Keratinocyte (primary cell): ENCODE measurements at regions not wholly inside any gene's neighbourhood (a gene's known extent, or its start where the extent isn't known, plus 50 kb on each side); places are given as distances from the start of the nearest gene placed in this dataset.
"Not testable (repeated sequence)": the region's sequence is repeated elsewhere in the genome, so short reads cannot be mapped to it uniquely, and the experiment has no call there.

Experiments
- DNase-seq: peaks from one replicate; pipeline ENCODE4 v3.0.0-alpha.2; 2011; ENCODE audit warnings: low read depth, missing footprints, low spot score
- FAIRE-seq: peaks from 2 replicates; lab custom pipeline; 2011; peaks lifted over from hg19 to GRCh38; lab: Jason Lieb, UNC
- H2AFZ ChIP-seq: 2 replicates; pipeline ENCODE4 v1.6.0; 2012; ENCODE audit warnings: low read length, control low read depth, inconsistent platforms; ENCODE audit not compliant: control insufficient read depth
- H3K27ac ChIP-seq: 2 replicates; pipeline ENCODE4 v1.5.1; 2011; ENCODE audit warnings: low read length; ENCODE audit not compliant: control insufficient read depth, insufficient read depth
- H3K27me3 ChIP-seq: 3 replicates; pipeline ENCODE4 v1.6.0; 2011; ENCODE audit warnings: low read length; ENCODE audit not compliant: control insufficient read depth, insufficient read depth; ENCODE audit errors: extremely low read depth
- H3K36me3 ChIP-seq, 2 experiments: 2 replicates in 1 of 2; 3 replicates in 1 of 2; pipeline ENCODE4 v1.5.1; 2011; ENCODE audit warnings: low read length in 2 of 2, mild to moderate bottlenecking in 1 of 2; ENCODE audit not compliant: control insufficient read depth in 2 of 2, insufficient read depth in 2 of 2; ENCODE audit errors: extremely low read depth in 1 of 2
- H3K4me1 ChIP-seq: 3 replicates; pipeline ENCODE4 v1.5.1; 2011; ENCODE audit warnings: low read length; ENCODE audit not compliant: control insufficient read depth, insufficient read depth; ENCODE audit errors: extremely low read depth
- H3K4me2 ChIP-seq: 3 replicates; pipeline ENCODE4 v1.6.0; 2011; ENCODE audit warnings: low read depth, low read length; ENCODE audit not compliant: control insufficient read depth, insufficient read depth; ENCODE audit errors: extremely low read depth
- H3K4me3 ChIP-seq, 3 experiments: fragments of 200-600 bp in 1 of 3; sonication (generic) in 1 of 3; 2 replicates in 2 of 3; 3 replicates in 1 of 3; pipeline ENCODE4 v1.5.1; 2011 to 2016; ENCODE audit warnings: low read length in 3 of 3, mild to moderate bottlenecking in 3 of 3, control low read depth in 2 of 3, inconsistent platforms in 1 of 3, low read depth in 1 of 3, mixed read lengths in 1 of 3, mixed run types in 1 of 3, moderate library complexity in 1 of 3; ENCODE audit not compliant: control insufficient read depth in 2 of 3, insufficient read depth in 2 of 3; ENCODE audit errors: extremely low read depth in 1 of 3
- H3K79me2 ChIP-seq: 2 replicates; pipeline ENCODE4 v1.6.0; 2012; ENCODE audit warnings: low read length; ENCODE audit not compliant: control insufficient read depth, insufficient read depth
- H3K9ac ChIP-seq: 3 replicates; pipeline ENCODE4 v1.6.0; 2011; ENCODE audit warnings: low read length; ENCODE audit not compliant: control insufficient read depth, insufficient read depth; ENCODE audit errors: extremely low read depth
- H3K9me1 ChIP-seq: 3 replicates; pipeline ENCODE4 v1.6.0; 2011; ENCODE audit warnings: low read length; ENCODE audit not compliant: control insufficient read depth, insufficient read depth; ENCODE audit errors: extremely low read depth
- H3K9me3 ChIP-seq: 2 replicates; pipeline ENCODE4 v1.5.1; 2012; ENCODE audit warnings: low read depth, low read length; ENCODE audit not compliant: control insufficient read depth
- H4K20me1 ChIP-seq: 3 replicates; pipeline ENCODE4 v1.6.0; 2011; ENCODE audit warnings: low read length; ENCODE audit not compliant: control insufficient read depth, insufficient read depth; ENCODE audit errors: extremely low read depth
- CTCF ChIP-seq, 3 experiments: IDR thresholded peaks in 1 of 3; conservative IDR thresholded peaks in 1 of 3; optimal IDR thresholded peaks in 1 of 3; 2 replicates in 2 of 3; 3 replicates in 1 of 3; pipeline versions ENCODE3 to v1.5.1; 2011; ENCODE audit warnings: low read length in 3 of 3, mild to moderate bottlenecking in 3 of 3, moderate library complexity in 2 of 3, control low read depth in 1 of 3, inconsistent platforms in 1 of 3; ENCODE audit not compliant: insufficient read depth in 2 of 3; ENCODE audit errors: extremely low read depth in 1 of 3
- EZH2 ChIP-seq: IDR thresholded peaks from one replicate; pipeline ENCODE4 v1.6.1; 2012; ENCODE audit warnings: inconsistent platforms, mild to moderate bottlenecking, low read length, moderate library complexity
- dilution Hi-C: fragments of 300-500 bp; cut with MboI; formaldehyde crosslinking; loops from one replicate; pipeline ENCODE4 v1.7.0; 2020; ENCODE audit warnings: low sequenced_read_pairs; ENCODE audit not compliant: extremely low pct_ligation_motif_present

- dilution Hi-C loops, result no loop called here
Measured at GRCh38 chr7:68865351-68866199, 732.7 kb upstream of the AUTS2 start.

GRCh38 chr7:68866200-68866570, 732.1 kb upstream of the AUTS2 start:
- Histone ChIP-seq H3K9me1 (no peaks in the 10 kb centered on the region), H3K27ac (no peak overlapping the region), H4K20me1 (no peaks in the 10 kb centered on the region), H3K9ac (no peak overlapping the region), H3K36me3 (no peaks in the 10 kb centered on the region), H3K27me3 (no peaks in the 10 kb centered on the region), H3K4me3 (no peak overlapping the region), H2AFZ (no peak overlapping the region), H3K4me1 (no peaks in the 10 kb centered on the region), H3K9me3 (no peaks in the 10 kb centered on the region), H3K4me2 (no peak overlapping the region), H3K79me2 (no peaks in the 10 kb centered on the region)
- no peak for FAIRE-seq
- no peak for TF ChIP-seq CTCF (optimal IDR thresholded peaks at IDR 0.05 in 1 of 3, IDR thresholded peaks at IDR 0.05 in 1 of 3, conservative IDR thresholded peaks at IDR 0.05 in 1 of 3; ENCODE audit: extremely low read depth in 1 of 3, insufficient read depth in 2 of 3, low read length in 3 of 3)
- TF ChIP-seq EZH2, result no peak
- no peak for DNase-seq
- dilution Hi-C loops, result no loop called here

More at GRCh38 chr7:68865351-68866199, 732.7 kb upstream of the AUTS2 start:
- no peak for TF ChIP-seq EZH2
- TF ChIP-seq CTCF (optimal IDR thresholded peaks at IDR 0.05 in 1 of 3, IDR thresholded peaks at IDR 0.05 in 1 of 3, conservative IDR thresholded peaks at IDR 0.05 in 1 of 3; ENCODE audit: extremely low read depth in 1 of 3, insufficient read depth in 2 of 3, low read length in 3 of 3), result no peak
- H3K9me1 ChIP-seq, result no peaks in the 10 kb centered on the region
- H3K9ac ChIP-seq, result no peak overlapping the region
- H3K27me3 ChIP-seq, result no peaks in the 10 kb centered on the region
- no peak overlapping the region for H3K27ac ChIP-seq
- no peak overlapping the region for H3K4me2 ChIP-seq
- no peaks in the 10 kb centered on the region for H3K9me3 ChIP-seq
- H4K20me1 ChIP-seq, result no peaks in the 10 kb centered on the region
- DNase-seq (no peak), FAIRE-seq (no peak)
- no peak overlapping the region for H2AFZ ChIP-seq
- no peaks in the 10 kb centered on the region for H3K4me1 ChIP-seq
- no peaks in the 10 kb centered on the region for H3K36me3 ChIP-seq
- H3K4me3 ChIP-seq, result no peak overlapping the region
- H3K79me2 ChIP-seq, result no peaks in the 10 kb centered on the region

- H3K4me1 ChIP-seq, H3K9me1 ChIP-seq, H3K9ac ChIP-seq, DNase-seq, H3K79me2 ChIP-seq, H3K9me3 ChIP-seq, H3K36me3 ChIP-seq, H3K4me3 ChIP-seq, H3K27ac ChIP-seq, FAIRE-seq, H2AFZ ChIP-seq, H3K4me2 ChIP-seq, dilution Hi-C loops, H4K20me1 ChIP-seq, H3K27me3 ChIP-seq: not testable (repeated sequence)
Measured at GRCh38 chr7:68866721-68867120, 731.6 kb upstream of the AUTS2 start.
